Calu3 (cell line): ENCODE measurements at regions not wholly inside any gene's neighbourhood (a gene's known extent, or its start where the extent isn't known, plus 50 kb on each side); places are given as distances from the start of the nearest gene placed in this dataset.

Experiments used
- BruUV-seq: library from RNA; stranded (reverse); fragments of 400-500 nt; replicated peaks from 2 replicates; lab custom pipeline; 2021; lab: Mats Ljungman, UMichigan
- CTCF ChIA-PET: fragments of 300-600 bp; sonication (Branson Sonifier 250); formaldehyde crosslinking; loops from one replicate; lab custom pipeline; 2022; ENCODE audit warnings: antibody characterized with exemption; lab: Charles Lee
- DNase-seq: peaks from one replicate; pipeline ENCODE4 v3.0.0; 2022
- H3K27ac Mint-ChIP-seq: one replicate; pipeline ENCODE4 v1.8.0; 2022; ENCODE audit warnings: mixed read lengths; ENCODE audit not compliant: unreplicated experiment
- H3K27me3 Mint-ChIP-seq: one replicate; pipeline ENCODE4 v1.8.0; 2022; ENCODE audit warnings: mixed read lengths; ENCODE audit not compliant: unreplicated experiment
- H3K36me3 Mint-ChIP-seq: one replicate; pipeline ENCODE4 v1.8.0; 2022; ENCODE audit warnings: mild to moderate bottlenecking, moderate library complexity, mixed read lengths; ENCODE audit not compliant: insufficient read depth, unreplicated experiment
- H3K4me1 Mint-ChIP-seq: one replicate; pipeline ENCODE4 v1.8.0; 2022; ENCODE audit warnings: mild to moderate bottlenecking, low read depth, mixed read lengths; ENCODE audit not compliant: unreplicated experiment
- H3K4me3 Mint-ChIP-seq: one replicate; pipeline ENCODE4 v1.8.0; 2022; ENCODE audit warnings: mild to moderate bottlenecking, low read depth, moderate library complexity, mixed read lengths; ENCODE audit not compliant: unreplicated experiment
- H3K9me3 Mint-ChIP-seq: one replicate; pipeline ENCODE4 v1.8.0; 2022; ENCODE audit warnings: low read depth, mixed read lengths; ENCODE audit not compliant: unreplicated experiment
- intact Hi-C: fragments of 100-400 bp; cut with micrococcal nuclease; formaldehyde crosslinking; loops from one replicate; pipeline ENCODE4 v1.10.0; 2022; ENCODE audit not compliant: unreplicated experiment
- TF ChIP-seq, protein P1 (sequence below): fragments of 200-600 bp; IDR thresholded peaks from one replicate; pipeline ENCODE4 v1.8.0; 2022; ENCODE audit warnings: antibody characterized with exemption; ENCODE audit not compliant: unreplicated experiment

DNA sequence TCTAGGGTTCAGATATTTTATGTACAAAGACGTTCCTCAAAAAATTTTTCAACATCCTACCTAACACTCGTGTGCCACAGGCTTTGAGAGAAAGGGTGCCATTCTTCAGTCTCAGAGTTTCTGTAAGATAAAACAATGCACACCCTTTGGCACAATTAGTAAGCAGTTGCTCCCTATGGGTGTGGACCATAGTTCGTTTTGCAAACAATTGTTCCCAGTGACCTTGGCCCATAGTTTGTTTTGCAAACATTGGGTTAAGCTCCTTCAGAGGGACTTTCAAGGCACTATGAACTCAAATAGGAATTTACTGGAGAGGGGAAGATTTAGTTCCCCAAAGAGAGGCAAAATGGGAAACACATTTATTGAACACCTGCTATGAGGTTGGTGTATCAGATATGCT is 220.3 kb upstream of the CA10 start:
- TF ChIP-seq, protein P1, sequence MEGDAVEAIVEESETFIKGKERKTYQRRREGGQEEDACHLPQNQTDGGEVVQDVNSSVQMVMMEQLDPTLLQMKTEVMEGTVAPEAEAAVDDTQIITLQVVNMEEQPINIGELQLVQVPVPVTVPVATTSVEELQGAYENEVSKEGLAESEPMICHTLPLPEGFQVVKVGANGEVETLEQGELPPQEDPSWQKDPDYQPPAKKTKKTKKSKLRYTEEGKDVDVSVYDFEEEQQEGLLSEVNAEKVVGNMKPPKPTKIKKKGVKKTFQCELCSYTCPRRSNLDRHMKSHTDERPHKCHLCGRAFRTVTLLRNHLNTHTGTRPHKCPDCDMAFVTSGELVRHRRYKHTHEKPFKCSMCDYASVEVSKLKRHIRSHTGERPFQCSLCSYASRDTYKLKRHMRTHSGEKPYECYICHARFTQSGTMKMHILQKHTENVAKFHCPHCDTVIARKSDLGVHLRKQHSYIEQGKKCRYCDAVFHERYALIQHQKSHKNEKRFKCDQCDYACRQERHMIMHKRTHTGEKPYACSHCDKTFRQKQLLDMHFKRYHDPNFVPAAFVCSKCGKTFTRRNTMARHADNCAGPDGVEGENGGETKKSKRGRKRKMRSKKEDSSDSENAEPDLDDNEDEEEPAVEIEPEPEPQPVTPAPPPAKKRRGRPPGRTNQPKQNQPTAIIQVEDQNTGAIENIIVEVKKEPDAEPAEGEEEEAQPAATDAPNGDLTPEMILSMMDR: no peak
- Mint-ChIP-seq H3K36me3 (no peaks in the 10 kb centered on the region), H3K4me3 (no peak overlapping the region), H3K27me3 (no peaks in the 10 kb centered on the region), H3K4me1 (no peaks in the 10 kb centered on the region), H3K27ac (no peak overlapping the region), H3K9me3 (no peaks in the 10 kb centered on the region)
- CTCF ChIA-PET: no interaction called here
- no peak for DNase-seq
- no TSS peak for BruUV-seq
- intact Hi-C loops: no loop called here

- Mint-ChIP-seq H3K27me3 (no peaks in the 10 kb centered on the region), H3K36me3 (no peaks in the 10 kb centered on the region), H3K9me3 (no peaks in the 10 kb centered on the region), H3K4me3 (no peak overlapping the region), H3K4me1 (no peaks in the 10 kb centered on the region), H3K27ac (no peak overlapping the region)
- CTCF ChIA-PET: no interaction called here
- TF ChIP-seq, protein P1: no peak
- intact Hi-C loops: no loop called here
- no peak for DNase-seq
- BruUV-seq: no TSS peak
Measured at GRCh38 chr17:52376137-52376536, 217.6 kb upstream of the CA10 start.

- H3K4me3 Mint-ChIP-seq: no peak overlapping the region
- TF ChIP-seq, protein P1: no peak
- CTCF ChIA-PET: no interaction called here
- no TSS peak for BruUV-seq
- no peaks in the 10 kb centered on the region for H3K4me1 Mint-ChIP-seq
- DNase-seq: no peak
- no peaks in the 10 kb centered on the region for H3K36me3 Mint-ChIP-seq
- no peak overlapping the region for H3K27ac Mint-ChIP-seq
- H3K9me3 Mint-ChIP-seq: no peaks in the 10 kb centered on the region
- no peaks in the 10 kb centered on the region for H3K27me3 Mint-ChIP-seq
- intact Hi-C loops: no loop called here
Measured at GRCh38 chr17:52368886-52369285, 210.4 kb upstream of the CA10 start.

GRCh38 chr17:52357854-52358253 is 199.3 kb upstream of the CA10 start:
- BruUV-seq: no TSS peak
- intact Hi-C loops: no loop called here
- Mint-ChIP-seq H3K36me3 (no peaks in the 10 kb centered on the region), H3K4me1 (no peaks in the 10 kb centered on the region), H3K9me3 (peaks cover 3% of the 10 kb centered on the region), H3K27me3 (no peaks in the 10 kb centered on the region), H3K4me3 (no peak overlapping the region), H3K27ac (no peak overlapping the region)
- CTCF ChIA-PET: no interaction called here
- TF ChIP-seq, protein P1: no peak
- no peak for DNase-seq
